ENCODE measurements at regions not wholly inside any gene's neighbourhood (a gene's known extent, or its start where the extent isn't known, plus 50 kb on each side); places are given as distances from the start of the nearest gene placed in this dataset.

DNA sequence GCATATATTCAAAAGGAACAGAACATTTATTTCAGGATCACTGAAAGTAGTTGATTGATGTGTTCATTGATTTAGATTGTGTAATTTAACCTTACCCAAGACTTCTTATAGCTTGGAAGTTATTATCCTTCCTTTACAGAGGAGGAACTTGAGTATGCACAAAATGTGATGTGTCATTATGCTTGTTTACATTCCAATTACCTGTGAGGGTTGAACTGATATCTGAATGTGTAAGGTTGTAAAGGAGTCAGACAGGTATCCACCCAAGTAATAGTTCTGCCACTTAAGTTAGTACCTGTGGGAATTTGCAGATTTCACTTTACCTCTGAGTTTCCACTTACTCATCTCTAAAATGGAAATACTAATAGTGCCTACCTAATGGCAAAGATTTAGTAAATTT, 668.2 kb downstream of the DOK5 start:
- Histone ChIP-seq H3K9me3 (ENCODE audit: control insufficient read depth, insufficient read depth, low read depth, low read length) (no peaks in the 10 kb centered on the region), H3K4me3 (replicated peaks in 1 of 4; ENCODE audit: control extremely low read depth in 1 of 4, insufficient read depth in 1 of 4, low read depth in 3 of 4, low read length in 4 of 4) (no peak overlapping the region), H3K27me3 (ENCODE audit: control insufficient read depth, insufficient read depth, low read length) (no peaks in the 10 kb centered on the region), H3K79me2 (ENCODE audit: control insufficient read depth, insufficient read depth, low read length) (no peaks in the 10 kb centered on the region), H3K27ac (ENCODE audit: insufficient read depth, low read length) (no peak overlapping the region), H3K4me1 (ENCODE audit: control insufficient read depth, extremely low read depth, insufficient read depth, low read length) (no peaks in the 10 kb centered on the region), H3K36me3 (ENCODE audit: control insufficient read depth, insufficient read depth, low read length) (no peaks in the 10 kb centered on the region), H2AFZ (ENCODE audit: low read length) (no peak overlapping the region), H3K9ac (ENCODE audit: insufficient read depth, low read length) (no peak overlapping the region), H4K20me1 (ENCODE audit: control insufficient read depth, extremely low read depth, insufficient read depth, low read length) (no peaks in the 10 kb centered on the region), H3K4me2 (ENCODE audit: extremely low read depth, insufficient read depth, low read length) (no peak overlapping the region)
- DNase-seq (ENCODE audit: low read depth in 2 of 2), result no peak
- TF ChIP-seq, protein P1, sequence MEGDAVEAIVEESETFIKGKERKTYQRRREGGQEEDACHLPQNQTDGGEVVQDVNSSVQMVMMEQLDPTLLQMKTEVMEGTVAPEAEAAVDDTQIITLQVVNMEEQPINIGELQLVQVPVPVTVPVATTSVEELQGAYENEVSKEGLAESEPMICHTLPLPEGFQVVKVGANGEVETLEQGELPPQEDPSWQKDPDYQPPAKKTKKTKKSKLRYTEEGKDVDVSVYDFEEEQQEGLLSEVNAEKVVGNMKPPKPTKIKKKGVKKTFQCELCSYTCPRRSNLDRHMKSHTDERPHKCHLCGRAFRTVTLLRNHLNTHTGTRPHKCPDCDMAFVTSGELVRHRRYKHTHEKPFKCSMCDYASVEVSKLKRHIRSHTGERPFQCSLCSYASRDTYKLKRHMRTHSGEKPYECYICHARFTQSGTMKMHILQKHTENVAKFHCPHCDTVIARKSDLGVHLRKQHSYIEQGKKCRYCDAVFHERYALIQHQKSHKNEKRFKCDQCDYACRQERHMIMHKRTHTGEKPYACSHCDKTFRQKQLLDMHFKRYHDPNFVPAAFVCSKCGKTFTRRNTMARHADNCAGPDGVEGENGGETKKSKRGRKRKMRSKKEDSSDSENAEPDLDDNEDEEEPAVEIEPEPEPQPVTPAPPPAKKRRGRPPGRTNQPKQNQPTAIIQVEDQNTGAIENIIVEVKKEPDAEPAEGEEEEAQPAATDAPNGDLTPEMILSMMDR (conservative IDR thresholded peaks at IDR 0.05 in 1 of 2, IDR thresholded peaks at IDR 0.05 in 1 of 2; ENCODE audit: low read depth in 1 of 2, low read length in 2 of 2), result no peak
- no peak for TF ChIP-seq EZH2 (IDR thresholded peaks at IDR 0.05; ENCODE audit: low read length, missing control alignments)

DNA sequence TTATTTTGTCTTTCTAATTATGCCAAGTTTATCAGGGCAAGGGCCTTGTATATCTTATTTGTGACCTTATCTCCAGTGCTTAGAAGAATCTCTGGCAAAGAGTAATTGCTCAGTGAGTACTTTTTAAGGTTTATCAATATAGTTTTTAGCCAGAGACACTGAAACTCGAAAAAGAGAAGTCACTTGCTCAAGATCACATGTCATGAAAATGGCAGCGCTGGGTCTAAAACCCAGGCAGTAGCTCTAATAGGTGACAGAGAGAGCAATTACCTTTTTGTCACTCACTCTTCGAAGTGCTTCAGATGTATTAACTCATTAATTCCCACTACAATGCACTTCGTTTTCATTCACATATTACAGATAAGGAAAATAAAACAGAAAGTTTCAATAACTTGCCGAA, 667.5 kb downstream of the DOK5 start:
- DNase-seq (ENCODE audit: low read depth in 2 of 2), result no peak

GRCh38 chr20:55140631-55141030, 665.2 kb downstream of the DOK5 start:
- no peaks in the 10 kb centered on the region for H3K79me2 ChIP-seq (ENCODE audit: control insufficient read depth, insufficient read depth, low read length)
- no peak overlapping the region for H2AFZ ChIP-seq (ENCODE audit: low read length)
- H3K36me3 ChIP-seq (ENCODE audit: control insufficient read depth, insufficient read depth, low read length), result no peaks in the 10 kb centered on the region
- no peak overlapping the region for H3K9ac ChIP-seq (ENCODE audit: insufficient read depth, low read length)
- TF ChIP-seq, protein P1 (conservative IDR thresholded peaks at IDR 0.05 in 1 of 2, IDR thresholded peaks at IDR 0.05 in 1 of 2; ENCODE audit: low read depth in 1 of 2, low read length in 2 of 2), result no peak
- TF ChIP-seq EZH2 (IDR thresholded peaks at IDR 0.05; ENCODE audit: low read length, missing control alignments), result no peak
- H3K9me3 ChIP-seq (ENCODE audit: control insufficient read depth, insufficient read depth, low read depth, low read length), result no peaks in the 10 kb centered on the region
- no peaks in the 10 kb centered on the region for H3K4me1 ChIP-seq (ENCODE audit: control insufficient read depth, extremely low read depth, insufficient read depth, low read length)
- H3K4me3 ChIP-seq (replicated peaks in 1 of 4; ENCODE audit: control extremely low read depth in 1 of 4, insufficient read depth in 1 of 4, low read depth in 3 of 4, low read length in 4 of 4), result no peak overlapping the region
- no peak overlapping the region for H3K27ac ChIP-seq (ENCODE audit: insufficient read depth, low read length)
- H3K4me2 ChIP-seq (ENCODE audit: extremely low read depth, insufficient read depth, low read length), result no peak overlapping the region
- no peak for DNase-seq (ENCODE audit: low read depth in 2 of 2)
- H4K20me1 ChIP-seq (ENCODE audit: control insufficient read depth, extremely low read depth, insufficient read depth, low read length), result no peaks in the 10 kb centered on the region
- no peaks in the 10 kb centered on the region for H3K27me3 ChIP-seq (ENCODE audit: control insufficient read depth, insufficient read depth, low read length)

More for the DNA sequence above, 667.5 kb downstream of the DOK5 start:
- Histone ChIP-seq H3K9ac (ENCODE audit: insufficient read depth, low read length) (no peak overlapping the region), H3K27ac (ENCODE audit: insufficient read depth, low read length) (no peak overlapping the region), H3K9me3 (ENCODE audit: control insufficient read depth, insufficient read depth, low read depth, low read length) (no peaks in the 10 kb centered on the region), H2AFZ (ENCODE audit: low read length) (no peak overlapping the region), H3K4me3 (replicated peaks in 1 of 4; ENCODE audit: control extremely low read depth in 1 of 4, insufficient read depth in 1 of 4, low read depth in 3 of 4, low read length in 4 of 4) (no peak overlapping the region), H3K4me2 (ENCODE audit: extremely low read depth, insufficient read depth, low read length) (no peak overlapping the region), H3K27me3 (ENCODE audit: control insufficient read depth, insufficient read depth, low read length) (no peaks in the 10 kb centered on the region), H3K4me1 (ENCODE audit: control insufficient read depth, extremely low read depth, insufficient read depth, low read length) (no peaks in the 10 kb centered on the region), H3K79me2 (ENCODE audit: control insufficient read depth, insufficient read depth, low read length) (no peaks in the 10 kb centered on the region), H3K36me3 (ENCODE audit: control insufficient read depth, insufficient read depth, low read length) (no peaks in the 10 kb centered on the region), H4K20me1 (ENCODE audit: control insufficient read depth, extremely low read depth, insufficient read depth, low read length) (no peaks in the 10 kb centered on the region)
- TF ChIP-seq, protein P1 (conservative IDR thresholded peaks at IDR 0.05 in 1 of 2, IDR thresholded peaks at IDR 0.05 in 1 of 2; ENCODE audit: low read depth in 1 of 2, low read length in 2 of 2), result no peak
- TF ChIP-seq EZH2 (IDR thresholded peaks at IDR 0.05; ENCODE audit: low read length, missing control alignments), result no peak

Measured in fibroblast of lung (primary cell).